ENCODE measurements at regions not wholly inside any gene's neighbourhood (a gene's known extent, or its start where the extent isn't known, plus 50 kb on each side); places are given as distances from the start of the nearest gene placed in this dataset.

GRCh38 chr11:128394431-128395089 lies 192.8 kb downstream of the ETS1 start:
- Histone ChIP-seq H3K4me1 (no peaks in the 10 kb centered on the region), H3K36me3 (no peaks in the 10 kb centered on the region), H3K27me3 (no peaks in the 10 kb centered on the region), H3K27ac (no peak overlapping the region), H3K9me3 (no peaks in the 10 kb centered on the region), H3K4me3 (no peak overlapping the region)
- no peak for ATAC-seq
- 62 to 72% methylated on average over 4 of the region's 4 CpGs for WGBS, 2 donors
- TF ChIP-seq CTCF (IDR thresholded peaks at IDR 0.05), result no peak
- FAIRE-seq, result no peak
- intact Hi-C loops (cut with DNase I), result no loop called here
- DNase-seq, result no peak

- H3K27ac ChIP-seq, result no peak overlapping the region
- no peak for ATAC-seq
- 73 to 88% methylated on average over 2 of the region's 2 CpGs for WGBS, 2 donors
- no peak overlapping the region for H3K4me3 ChIP-seq
- no peak for FAIRE-seq
- H3K4me1 ChIP-seq, result no peaks in the 10 kb centered on the region
- no peak for TF ChIP-seq CTCF (IDR thresholded peaks at IDR 0.05)
- H3K9me3 ChIP-seq, result no peaks in the 10 kb centered on the region
- no peak for DNase-seq
- intact Hi-C loops (cut with DNase I), result no loop called here
- no peaks in the 10 kb centered on the region for H3K27me3 ChIP-seq
- no peaks in the 10 kb centered on the region for H3K36me3 ChIP-seq
Measured at GRCh38 chr11:128392259-128392658, 195.1 kb downstream of the ETS1 start.

DNA sequence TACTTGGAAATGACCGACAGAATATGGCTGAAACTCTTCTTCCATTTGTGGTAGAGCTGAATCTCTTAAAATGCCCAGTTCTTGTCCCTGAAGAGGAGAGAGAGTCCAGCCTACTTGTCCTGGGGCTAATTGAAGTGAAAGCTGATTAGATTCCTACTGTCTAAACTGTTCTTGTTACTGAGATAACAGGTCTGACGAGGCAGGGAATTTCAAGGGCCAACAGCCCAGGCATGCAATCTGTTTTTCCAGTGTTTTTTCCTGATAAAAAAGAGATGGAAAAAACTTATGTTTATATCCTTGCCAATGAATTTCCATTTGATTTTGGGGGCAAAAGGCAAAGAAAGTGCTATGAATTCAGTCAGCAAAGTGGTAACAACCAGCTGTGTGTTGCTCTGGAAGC lies 195.5 kb downstream of the ETS1 start:
- H3K4me1 ChIP-seq, result no peaks in the 10 kb centered on the region
- DNase-seq (no peak), ATAC-seq (peak in 1 of 4 donors; percentile 60), FAIRE-seq (no peak)
- intact Hi-C loops (cut with DNase I), result no loop called here
- H3K36me3 ChIP-seq, result no peaks in the 10 kb centered on the region
- no peaks in the 10 kb centered on the region for H3K27me3 ChIP-seq
- H3K9me3 ChIP-seq, result no peaks in the 10 kb centered on the region
- H3K4me3 ChIP-seq, result no peak overlapping the region
- TF ChIP-seq CTCF (IDR thresholded peaks at IDR 0.05), result no peak
- 55 to 61% methylated on average over 2 of the region's 2 CpGs for WGBS, 2 donors
- H3K27ac ChIP-seq, result no peak overlapping the region

DNA sequence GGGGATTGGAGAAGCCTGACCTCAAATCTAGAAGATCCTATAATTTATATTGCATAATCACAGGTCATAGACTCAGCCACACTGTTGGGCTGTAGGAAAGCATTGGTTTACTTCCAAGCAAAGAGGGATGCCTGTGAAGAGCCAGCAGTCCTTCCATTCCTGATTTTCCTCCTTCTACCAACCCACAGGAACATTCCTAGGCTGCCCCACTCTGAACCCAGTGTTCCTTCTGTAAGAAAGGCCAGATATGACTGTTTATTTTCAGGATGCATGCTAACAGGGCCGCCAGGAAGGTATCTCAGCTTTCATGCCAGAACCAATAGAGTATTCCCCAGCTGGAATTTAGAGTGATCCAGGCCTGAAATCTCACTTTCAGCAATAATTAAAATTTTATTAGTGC lies 197.1 kb downstream of the ETS1 start:
- no peak for DNase-seq
- Histone ChIP-seq H3K4me3 (no peak overlapping the region), H3K36me3 (no peaks in the 10 kb centered on the region), H3K4me1 (no peaks in the 10 kb centered on the region), H3K27ac (no peak overlapping the region), H3K9me3 (no peaks in the 10 kb centered on the region), H3K27me3 (no peaks in the 10 kb centered on the region)
- ATAC-seq, result no peak
- WGBS, 2 donors, result 65 to 93% methylated on average over 1 of the region's 1 CpG
- TF ChIP-seq CTCF (IDR thresholded peaks at IDR 0.05), result no peak
- intact Hi-C loops (cut with DNase I), result no loop called here
- no peak for FAIRE-seq

- no peaks in the 10 kb centered on the region for H3K36me3 ChIP-seq
- WGBS, 2 donors, result 85 to 93% methylated on average over 7 of the region's 7 CpGs
- TF ChIP-seq CTCF (IDR thresholded peaks at IDR 0.05), result no peak
Measured at GRCh38 chr11:128389461-128389976, 197.8 kb downstream of the ETS1 start.

More at GRCh38 chr11:128389461-128389976, 197.8 kb downstream of the ETS1 start:
- no peaks in the 10 kb centered on the region for H3K9me3 ChIP-seq
- DNase-seq (no peak), FAIRE-seq (no peak), ATAC-seq (no peak)
- intact Hi-C loops (cut with DNase I), result no loop called here
- no peaks in the 10 kb centered on the region for H3K4me1 ChIP-seq
- no peaks in the 10 kb centered on the region for H3K27me3 ChIP-seq
- H3K27ac ChIP-seq, result no peak overlapping the region
- no peak overlapping the region for H3K4me3 ChIP-seq

Data from pancreas (tissue), 10 donors.